ENCODE measurements at regions not wholly inside any gene's neighbourhood (a gene's known extent, or its start where the extent isn't known, plus 50 kb on each side); places are given as distances from the start of the nearest gene placed in this dataset.

DNA sequence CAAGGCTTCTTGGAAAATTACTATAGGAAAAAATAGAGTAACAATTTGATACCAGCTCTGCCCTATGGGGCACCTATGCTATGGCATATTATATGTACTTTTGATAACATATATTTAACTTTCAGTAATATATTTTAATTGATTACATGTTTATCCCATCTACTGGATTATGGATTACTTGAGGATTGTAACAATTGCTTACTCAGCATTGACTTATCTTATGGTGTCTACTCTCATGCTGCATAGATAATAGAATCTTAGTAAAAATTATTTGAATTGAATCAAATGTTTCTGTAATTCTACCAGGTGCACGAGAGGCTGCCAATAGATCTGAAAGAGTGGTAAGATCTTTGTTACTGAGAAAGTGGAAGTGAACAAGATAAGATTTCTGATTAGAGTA lies 57.8 kb upstream of the CALCR start:
- DNase-seq: no peak

DNA sequence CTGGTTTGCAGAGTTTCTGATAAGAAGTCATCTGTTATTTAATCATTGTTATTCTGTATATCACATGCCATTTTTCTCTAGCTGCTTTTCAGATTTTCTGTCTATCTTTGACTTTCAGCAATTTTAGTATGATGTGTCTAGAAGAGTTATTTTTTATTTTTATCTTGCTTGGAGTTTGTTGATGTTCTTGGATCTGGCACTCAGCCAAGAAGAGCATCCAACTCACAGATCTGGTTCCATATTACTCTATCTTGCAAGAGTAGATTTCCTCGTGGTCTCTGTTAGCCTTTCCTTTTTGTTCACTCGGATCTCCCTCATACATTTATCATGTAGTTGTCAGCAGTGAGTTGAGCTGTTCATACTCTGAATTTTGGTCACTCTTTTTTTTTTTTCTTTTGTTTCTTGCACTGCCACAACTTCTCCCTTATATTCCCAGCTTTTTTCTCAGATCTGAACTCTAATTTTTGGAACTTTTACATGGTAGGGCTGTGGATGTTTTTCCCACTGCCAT lies 54.8 kb upstream of the CALCR start:
- peak; percentile 23 for DNase-seq

DNA sequence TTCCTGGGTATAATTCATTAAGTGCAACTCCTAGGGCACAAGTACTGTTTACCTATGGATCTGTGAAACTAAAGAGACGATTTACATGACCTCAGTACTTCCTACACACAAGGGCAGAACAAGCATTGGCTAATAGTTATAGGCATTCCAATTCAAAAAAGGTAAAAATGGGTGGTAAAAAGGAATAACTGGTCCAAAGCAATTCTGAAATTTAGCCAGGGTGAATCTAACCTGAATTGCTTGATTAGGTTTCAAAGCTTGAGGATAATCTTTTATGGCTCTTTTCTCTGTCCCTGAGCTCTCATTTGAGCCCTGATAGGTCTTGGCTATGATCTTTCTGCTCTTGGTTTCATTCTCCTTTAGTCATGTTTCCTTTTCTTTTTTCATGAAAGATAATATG lies 52.3 kb upstream of the CALCR start:
- DNase-seq: no peak
